Erythroblast (primary cell): ENCODE measurements at regions not wholly inside any gene's neighbourhood (a gene's known extent, or its start where the extent isn't known, plus 50 kb on each side); places are given as distances from the start of the nearest gene placed in this dataset.

Experiments
- GATA1 ChIP-seq: IDR thresholded peaks from 2 replicates; pipeline ENCODE4 v1.6.1; 2011; ENCODE audit warnings: low read depth, mild to moderate bottlenecking, control low read depth, low read length, moderate library complexity
- POLR2A ChIP-seq: IDR thresholded peaks from 2 replicates; pipeline ENCODE4 v1.6.1; 2011; ENCODE audit warnings: mild to moderate bottlenecking, low read length

- TF ChIP-seq POLR2A, result no peak
- TF ChIP-seq GATA1, result no peak
Measured at GRCh38 chr12:61137677-61138414, 1122.4 kb upstream of the USP15 start.
